GM12873 (cell line): ENCODE measurements at regions not wholly inside any gene's neighbourhood (a gene's known extent, or its start where the extent isn't known, plus 50 kb on each side); places are given as distances from the start of the nearest gene placed in this dataset.

ENCODE experiments used
- TF ChIP-seq, protein P1 (sequence below): IDR thresholded peaks from 2 replicates; pipeline ENCODE4 v1.5.1; 2012; ENCODE audit warnings: low read depth, mild to moderate bottlenecking, moderate library complexity, low read length, control low read depth; ENCODE audit not compliant: insufficient read depth; ENCODE audit errors: missing control alignments

DNA sequence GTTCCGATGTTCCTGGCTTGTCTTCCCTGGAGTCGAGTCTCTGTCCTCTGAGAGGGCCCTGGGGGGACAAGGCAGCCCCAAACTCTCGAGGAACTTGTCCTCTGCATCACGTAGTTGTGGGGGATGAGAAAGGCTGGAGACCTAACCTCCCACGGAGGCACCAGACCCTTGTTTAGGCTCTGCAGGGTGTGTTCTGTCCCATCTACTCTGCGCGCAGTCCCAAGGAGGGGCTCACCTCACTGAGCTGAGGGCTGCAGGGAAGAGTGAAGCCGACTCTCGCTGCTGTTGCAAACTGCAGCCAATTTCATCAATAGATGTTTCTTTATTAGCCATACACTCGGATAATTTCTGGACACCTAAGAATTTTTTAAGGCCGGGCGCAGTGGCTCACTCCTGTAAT, 186.7 kb upstream of the ADARB2 start:
- TF ChIP-seq, protein P1, sequence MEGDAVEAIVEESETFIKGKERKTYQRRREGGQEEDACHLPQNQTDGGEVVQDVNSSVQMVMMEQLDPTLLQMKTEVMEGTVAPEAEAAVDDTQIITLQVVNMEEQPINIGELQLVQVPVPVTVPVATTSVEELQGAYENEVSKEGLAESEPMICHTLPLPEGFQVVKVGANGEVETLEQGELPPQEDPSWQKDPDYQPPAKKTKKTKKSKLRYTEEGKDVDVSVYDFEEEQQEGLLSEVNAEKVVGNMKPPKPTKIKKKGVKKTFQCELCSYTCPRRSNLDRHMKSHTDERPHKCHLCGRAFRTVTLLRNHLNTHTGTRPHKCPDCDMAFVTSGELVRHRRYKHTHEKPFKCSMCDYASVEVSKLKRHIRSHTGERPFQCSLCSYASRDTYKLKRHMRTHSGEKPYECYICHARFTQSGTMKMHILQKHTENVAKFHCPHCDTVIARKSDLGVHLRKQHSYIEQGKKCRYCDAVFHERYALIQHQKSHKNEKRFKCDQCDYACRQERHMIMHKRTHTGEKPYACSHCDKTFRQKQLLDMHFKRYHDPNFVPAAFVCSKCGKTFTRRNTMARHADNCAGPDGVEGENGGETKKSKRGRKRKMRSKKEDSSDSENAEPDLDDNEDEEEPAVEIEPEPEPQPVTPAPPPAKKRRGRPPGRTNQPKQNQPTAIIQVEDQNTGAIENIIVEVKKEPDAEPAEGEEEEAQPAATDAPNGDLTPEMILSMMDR: no peak

DNA sequence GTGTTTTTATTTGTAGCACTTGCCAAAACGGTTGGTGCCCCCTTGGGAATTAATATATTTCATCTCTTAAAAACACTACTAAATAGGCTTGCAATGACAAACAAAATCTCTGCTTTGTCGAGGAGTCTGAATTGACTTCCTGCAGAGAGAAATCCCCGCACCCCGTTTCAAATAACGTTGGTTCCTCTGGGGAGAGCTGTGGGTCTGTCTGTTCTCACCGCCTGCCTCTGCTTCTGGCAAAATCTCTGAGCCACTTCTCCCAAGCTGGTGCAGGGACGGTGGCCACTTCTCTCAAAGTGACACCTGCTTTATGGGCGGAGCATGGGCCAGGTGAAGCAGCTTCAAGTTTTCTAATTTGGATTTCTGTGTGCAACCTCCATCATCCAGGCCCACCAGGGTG, 186.3 kb upstream of the ADARB2 start:
- TF ChIP-seq, protein P1: no peak

DNA sequence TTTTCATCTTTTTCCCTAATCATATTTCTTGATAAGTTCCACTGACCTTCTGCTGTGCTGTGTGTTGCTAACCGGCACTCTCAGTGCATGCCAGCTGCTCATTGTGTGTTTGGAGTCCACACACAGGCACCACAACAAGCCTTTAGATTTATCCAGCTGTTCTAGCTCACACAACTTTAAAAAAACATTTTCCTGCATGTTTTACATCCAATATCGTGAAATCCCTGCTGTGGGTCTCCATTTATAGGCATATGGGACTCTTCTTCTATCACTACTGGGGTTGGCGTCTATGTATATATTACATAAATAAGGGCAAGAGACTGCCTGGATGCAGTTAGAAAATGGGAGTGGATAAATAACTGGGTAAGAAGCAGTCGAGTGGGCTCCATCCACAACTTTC, 183.6 kb upstream of the ADARB2 start:
- TF ChIP-seq, protein P1: no peak

DNA sequence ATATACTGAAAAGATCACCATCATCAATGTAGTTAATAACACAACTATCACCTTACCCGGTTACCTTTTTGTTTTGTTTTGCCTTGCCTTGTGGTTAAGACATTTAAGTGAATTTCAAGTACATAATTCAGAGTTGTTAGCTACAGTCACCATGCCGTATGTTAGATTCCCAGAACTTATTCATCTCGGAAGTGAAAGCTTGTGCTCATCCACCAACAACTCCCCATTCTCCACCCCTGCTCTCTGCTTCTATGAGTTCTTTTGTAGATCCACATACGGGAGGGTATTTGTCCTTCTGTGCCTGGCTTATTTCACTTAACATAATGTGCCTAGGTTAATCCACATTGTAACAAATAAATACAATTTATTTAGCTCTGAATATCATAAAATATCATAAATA, 182.8 kb upstream of the ADARB2 start:
- TF ChIP-seq, protein P1: no peak

DNA sequence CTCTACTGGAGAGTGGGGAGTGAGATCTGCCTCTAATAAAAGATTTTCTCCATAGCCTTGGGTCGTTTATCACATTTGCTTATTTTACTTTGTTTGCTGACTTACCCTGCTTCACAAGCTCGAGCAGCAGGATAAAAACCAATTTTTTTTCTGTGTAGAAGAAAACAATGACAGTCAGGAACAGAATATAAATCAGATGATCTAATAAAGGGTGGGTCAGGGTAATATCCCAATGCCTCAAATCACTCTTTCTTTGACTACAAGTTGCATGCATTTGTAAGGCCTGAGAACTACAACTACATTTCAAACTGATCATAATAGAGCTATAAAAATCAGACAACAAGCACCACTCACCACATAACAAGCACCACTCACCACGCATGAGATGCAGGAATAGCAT, 174.4 kb upstream of the ADARB2 start:
- TF ChIP-seq, protein P1: no peak

DNA sequence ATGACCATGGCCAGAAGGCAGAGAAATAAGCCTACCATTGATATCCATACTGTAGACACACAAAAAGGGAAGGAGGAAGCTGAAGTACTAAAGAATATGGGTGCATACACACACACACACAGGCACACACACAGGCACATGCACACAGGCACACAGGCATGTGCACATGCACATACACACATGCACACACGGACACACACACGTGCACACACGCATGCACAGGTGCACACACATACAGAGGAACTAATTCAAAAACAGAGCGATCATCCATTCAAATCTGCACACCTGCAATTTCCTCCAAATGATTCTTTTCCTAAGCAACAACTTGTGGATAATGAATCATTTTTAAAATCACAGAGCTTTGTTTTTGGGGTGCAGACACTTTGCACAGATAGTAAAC, 166.7 kb upstream of the ADARB2 start:
- TF ChIP-seq, protein P1: no peak

DNA sequence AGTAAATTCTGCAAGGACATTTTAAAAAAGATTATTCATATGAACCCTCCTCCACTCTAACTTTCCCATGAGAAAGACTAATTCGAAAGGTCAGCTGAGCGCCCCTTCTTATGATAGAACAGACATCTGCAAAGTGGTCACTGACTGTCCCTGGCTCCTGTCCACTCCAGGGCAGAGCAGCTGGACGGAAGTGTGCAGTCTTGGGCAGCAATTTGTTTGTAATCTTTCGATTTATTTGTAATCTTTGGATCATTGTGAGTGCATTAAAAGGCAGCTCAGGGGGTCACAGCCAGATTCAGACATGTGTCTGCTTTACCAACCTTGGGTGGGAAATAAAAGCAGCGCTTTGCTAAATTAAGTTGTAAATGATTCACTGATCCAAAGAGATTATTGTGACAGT, 158.8 kb upstream of the ADARB2 start:
- TF ChIP-seq, protein P1: no peak
